BLaER1 treated with 17β-estradiol and CSF1 and Interleukin-3, amounts not matched to agents 10 nM and 100 nM (cell line): ENCODE measurements at regions not wholly inside any gene's neighbourhood (a gene's known extent, or its start where the extent isn't known, plus 50 kb on each side); places are given as distances from the start of the nearest gene placed in this dataset.

Experiments used
- H3K27ac ChIP-seq, 11 experiments: shearing (Covaris generic); formaldehyde crosslinking; 2 replicates each; pipeline ENCODE4 v1.8.1; 2022
- H3K27me3 ChIP-seq, 11 experiments: shearing (Covaris generic); formaldehyde crosslinking; 2 replicates each; pipeline ENCODE4 v1.8.1; 2022
- H3K36me3 ChIP-seq, 11 experiments: shearing (Covaris generic); formaldehyde crosslinking; 2 replicates each; pipeline ENCODE4 v1.8.1; 2022
- H3K4me1 ChIP-seq, 10 experiments: shearing (Covaris generic); formaldehyde crosslinking; 2 replicates each; pipeline ENCODE4 v1.8.1; 2022
- H3K4me2 ChIP-seq, 11 experiments: shearing (Covaris generic); formaldehyde crosslinking; 2 replicates each; pipeline ENCODE4 v1.8.1; 2022
- H3K4me3 ChIP-seq, 10 experiments: shearing (Covaris generic); formaldehyde crosslinking; 2 replicates each; pipeline ENCODE4 v1.8.1; 2022
- H3K9ac ChIP-seq, 11 experiments: shearing (Covaris generic); formaldehyde crosslinking; 2 replicates each; pipeline ENCODE4 v1.8.1; 2022
- H3K9me3 ChIP-seq, 11 experiments: shearing (Covaris generic); formaldehyde crosslinking; replicated peaks in 1 of 11; 2 replicates each; pipeline ENCODE4 v1.8.1; 2022
- H4K20me1 ChIP-seq, 11 experiments: shearing (Covaris generic); formaldehyde crosslinking; 2 replicates each; pipeline ENCODE4 v1.8.1; 2022
- Cebpa-rat ChIP-seq, 11 experiments: shearing (Covaris generic); IDR thresholded peaks; 2 replicates each; pipeline ENCODE4 v1.8.1; 2022

GRCh38 chrX:125003746-125004446, 315.8 kb upstream of the TEX13C start:
- H3K4me1 ChIP-seq, result no peaks in the 10 kb centered on the region
- TF ChIP-seq Cebpa-rat (IDR thresholded peaks at IDR 0.05), result no peak
- H3K4me2 ChIP-seq, result no peak overlapping the region
- no peak overlapping the region for H3K9ac ChIP-seq
- no peak overlapping the region for H3K27ac ChIP-seq
- peaks cover 47 to 97% (median 93%) of the 10 kb centered on the region in 11 experiments for H3K27me3 ChIP-seq
- no peak overlapping the region for H3K4me3 ChIP-seq
- H3K9me3 ChIP-seq, result peaks cover 0 to 24% (median 0%) of the 10 kb centered on the region in 11 experiments; a peak in 4 of 22 replicates
- no peaks in the 10 kb centered on the region for H3K36me3 ChIP-seq
- H4K20me1 ChIP-seq, result no peaks in the 10 kb centered on the region

GRCh38 chrX:125004799-125005198, 314.9 kb upstream of the TEX13C start:
- H3K4me1 ChIP-seq, result no peaks in the 10 kb centered on the region
- H3K4me3 ChIP-seq, result no peak overlapping the region
- H3K27me3 ChIP-seq, result peaks cover 39 to 97% (median 93%) of the 10 kb centered on the region in 11 experiments
- H3K36me3 ChIP-seq, result no peaks in the 10 kb centered on the region
- no peaks in the 10 kb centered on the region for H4K20me1 ChIP-seq
- no peak overlapping the region for H3K27ac ChIP-seq
- no peak overlapping the region for H3K9ac ChIP-seq
- peaks cover 0 to 24% (median 0%) of the 10 kb centered on the region in 11 experiments; a peak in 4 of 22 replicates for H3K9me3 ChIP-seq
- no peak overlapping the region for H3K4me2 ChIP-seq
- TF ChIP-seq Cebpa-rat (IDR thresholded peaks at IDR 0.05), result no peak

- no peak overlapping the region for H3K4me2 ChIP-seq
- H3K4me3 ChIP-seq, result no peak overlapping the region
- no peaks in the 10 kb centered on the region for H4K20me1 ChIP-seq
- H3K27ac ChIP-seq, result no peak overlapping the region
- no peak for TF ChIP-seq Cebpa-rat (IDR thresholded peaks at IDR 0.05)
- no peaks in the 10 kb centered on the region for H3K36me3 ChIP-seq
- H3K9ac ChIP-seq, result no peak overlapping the region
- peaks cover 0 to 30% (median 5%) of the 10 kb centered on the region in 11 experiments; a peak in 9 of 22 replicates for H3K9me3 ChIP-seq
- H3K27me3 ChIP-seq, result peaks cover 39 to 97% (median 93%) of the 10 kb centered on the region in 11 experiments
- H3K4me1 ChIP-seq, result no peaks in the 10 kb centered on the region
These were observed 313.8 kb upstream of the TEX13C start for GRCh38 chrX:125005863-125006262.

GRCh38 chrX:125006704-125007103, 313.0 kb upstream of the TEX13C start:
- no peak overlapping the region for H3K4me3 ChIP-seq
- H3K4me2 ChIP-seq, result no peak overlapping the region
- H3K27me3 ChIP-seq, result peaks cover 31 to 97% (median 89%) of the 10 kb centered on the region in 11 experiments
- H3K36me3 ChIP-seq, result no peaks in the 10 kb centered on the region
- no peak for TF ChIP-seq Cebpa-rat (IDR thresholded peaks at IDR 0.05)
- H3K9me3 ChIP-seq, result peaks cover 0 to 33% (median 7%) of the 10 kb centered on the region in 11 experiments; a peak in 10 of 22 replicates
- H3K4me1 ChIP-seq, result no peaks in the 10 kb centered on the region
- no peaks in the 10 kb centered on the region for H4K20me1 ChIP-seq
- H3K27ac ChIP-seq, result no peak overlapping the region
- H3K9ac ChIP-seq, result no peak overlapping the region

GRCh38 chrX:125012585-125012984, 307.1 kb upstream of the TEX13C start:
- Histone ChIP-seq H3K36me3 (no peaks in the 10 kb centered on the region), H3K27ac (no peak overlapping the region), H3K4me2 (no peak overlapping the region), H3K27me3 (peaks cover 24 to 99% (median 83%) of the 10 kb centered on the region in 11 experiments), H3K9me3 (peaks cover 0 to 31% (median 7%) of the 10 kb centered on the region in 11 experiments; a peak in 10 of 22 replicates), H3K4me1 (no peaks in the 10 kb centered on the region), H4K20me1 (no peaks in the 10 kb centered on the region), H3K9ac (no peak overlapping the region), H3K4me3 (no peak overlapping the region)
- TF ChIP-seq Cebpa-rat (IDR thresholded peaks at IDR 0.05), result no peak

- Histone ChIP-seq H3K4me1 (no peaks in the 10 kb centered on the region), H3K4me3 (no peak overlapping the region), H3K27me3 (peaks cover 62 to 100% (median 91%) of the 10 kb centered on the region in 11 experiments), H3K9me3 (no peaks in the 10 kb centered on the region), H3K36me3 (no peaks in the 10 kb centered on the region), H3K4me2 (no peak overlapping the region), H3K27ac (no peak overlapping the region), H3K9ac (no peak overlapping the region), H4K20me1 (no peaks in the 10 kb centered on the region)
- no peak for TF ChIP-seq Cebpa-rat (IDR thresholded peaks at IDR 0.05)
These were observed 290.5 kb upstream of the TEX13C start for GRCh38 chrX:125029131-125029530.
